ENCODE measurements at regions not wholly inside any gene's neighbourhood (a gene's known extent, or its start where the extent isn't known, plus 50 kb on each side); places are given as distances from the start of the nearest gene placed in this dataset.
"Not testable (repeated sequence)": the region's sequence is repeated elsewhere in the genome, so short reads cannot be mapped to it uniquely, and the experiment has no call there.

DNA sequence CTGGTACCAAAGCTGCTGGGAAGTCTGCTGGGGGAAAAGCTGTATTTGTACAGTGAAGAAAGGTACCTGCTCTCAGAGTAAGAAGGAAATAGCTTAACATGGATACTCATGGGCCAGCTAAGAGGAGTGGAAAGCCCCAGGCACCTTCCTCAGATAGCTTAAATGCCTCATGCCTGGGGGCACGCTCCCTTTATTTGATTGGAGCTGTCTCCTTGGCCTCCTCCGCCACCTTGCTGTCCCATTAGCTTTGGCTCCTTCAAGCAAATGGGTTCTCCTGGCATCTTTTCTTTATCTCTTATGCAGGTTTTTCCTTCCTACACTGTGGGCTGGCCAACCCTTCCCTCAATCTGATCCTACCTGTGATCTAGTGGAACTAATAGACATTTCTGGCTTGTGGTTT lies 318.5 kb downstream of the SH2D4B start (continued):
- TF ChIP-seq NANOG (IDR thresholded peaks at IDR 0.05; ENCODE audit: insufficient read depth, low read depth, low read length, poor library complexity, severe bottlenecking) (no peak), KDM5A (IDR thresholded peaks at IDR 0.05; ENCODE audit: low read length) (no peak), NRF1 (IDR thresholded peaks at IDR 0.05; ENCODE audit: low read depth, low read length) (no peak)

DNA sequence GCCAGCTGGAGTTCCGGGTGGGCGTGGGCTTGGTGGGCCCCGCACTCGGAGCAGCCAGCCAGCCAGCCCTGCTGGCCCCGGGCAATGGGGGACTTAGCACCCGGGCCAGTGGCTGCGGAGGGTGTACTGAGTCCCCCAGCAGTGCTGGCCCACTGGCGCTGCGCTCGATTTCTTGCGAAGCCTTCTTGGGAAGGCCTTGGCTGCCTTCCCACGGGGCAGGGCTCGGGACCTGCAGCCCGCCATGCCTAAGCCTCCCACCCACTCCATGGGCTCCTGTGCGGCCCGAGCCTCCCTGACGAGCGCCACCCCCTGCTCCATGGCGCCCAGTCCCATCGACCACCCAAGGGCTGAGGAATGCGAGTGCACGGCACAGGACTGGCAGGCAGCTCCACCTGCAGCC lies 321.6 kb downstream of the SH2D4B start:
- DNase-seq (ENCODE audit: low read depth in 1 of 2, low spot score in 2 of 2); H3K23me2 ChIP-seq (ENCODE audit: low read depth, low read length); H3K9ac ChIP-seq (replicated peaks in 1 of 4; ENCODE audit: extremely low read depth in 1 of 4, low read depth in 3 of 4, low read length in 3 of 4); H3K27ac ChIP-seq (ENCODE audit: low read depth, low read length); H3K36me3 ChIP-seq (ENCODE audit: control insufficient read depth in 2 of 4, insufficient read depth in 4 of 4, low read length in 3 of 4); H3K9me3 ChIP-seq (ENCODE audit: insufficient read depth in 2 of 2, low read depth in 1 of 2, low read length in 1 of 2); H2BK12ac ChIP-seq (ENCODE audit: low read depth, low read length); POLR2A ChIA-PET (ENCODE audit: partially characterized antibody); H3K4me3 ChIP-seq (ENCODE audit: extremely low read depth in 1 of 4, insufficient read depth in 2 of 4, low read depth in 3 of 4, low read length in 4 of 4); H4K8ac ChIP-seq (ENCODE audit: extremely low read depth, insufficient read depth, low read length); H2AK5ac ChIP-seq (ENCODE audit: low read depth, low read length); H3K23ac ChIP-seq (ENCODE audit: insufficient read length); H2BK120ac ChIP-seq (replicated peaks; ENCODE audit: low read depth, low read length); FAIRE-seq; H2BK5ac ChIP-seq (ENCODE audit: low read depth, low read length); H3K4me2 ChIP-seq (ENCODE audit: insufficient read depth in 1 of 2, low read depth in 2 of 2, low read length in 2 of 2); H3K4me1 ChIP-seq (replicated peaks in 1 of 4; ENCODE audit: control insufficient read depth in 3 of 4, insufficient read depth in 4 of 4, low read length in 3 of 4); H2BK20ac ChIP-seq (ENCODE audit: low read length); H3K56ac ChIP-seq (replicated peaks; ENCODE audit: insufficient read length, low read depth, low read length); H3K4ac ChIP-seq (replicated peaks; ENCODE audit: insufficient read length, low read depth, low read length); H3K14ac ChIP-seq (ENCODE audit: insufficient read length); H4K5ac ChIP-seq (ENCODE audit: insufficient read length, low read depth, low read length); H2AFZ ChIP-seq (ENCODE audit: low read length); H2BK15ac ChIP-seq (ENCODE audit: low read length); H4K91ac ChIP-seq (replicated peaks; ENCODE audit: insufficient read length, low read length); H3K27me3 ChIP-seq (replicated peaks in 1 of 4; ENCODE audit: control insufficient read depth in 3 of 4, extremely low read depth in 1 of 4, insufficient read depth in 3 of 4, low read length in 3 of 4); H3K79me2 ChIP-seq (ENCODE audit: control insufficient read depth in 1 of 2, insufficient read depth in 2 of 2, low read length in 2 of 2); H4K20me1 ChIP-seq (replicated peaks in 1 of 2; ENCODE audit: control insufficient read depth in 1 of 2, insufficient read depth in 2 of 2, low read length in 2 of 2); H3K79me1 ChIP-seq (ENCODE audit: low read depth, low read length); H3K18ac ChIP-seq (ENCODE audit: extremely low read depth, low read length): not testable (repeated sequence)
- WGBS, 2 experiments (ENCODE audit: extremely low coverage in 1 of 2, insufficient coverage in 1 of 2, insufficient read length in 1 of 2, insufficient replicate concordance in 2 of 2, low coverage in 1 of 2, low lambda C conversion rate in 2 of 2, missing lambda C conversion rate in 1 of 2): 86% methylated on average over 9 of the region's 22 CpGs; no CpG with 5 or more reads in 1 of the 2 experiments
- CTCF ChIA-PET (ENCODE audit: partially characterized antibody): interaction anchor here (8.1 kb wide), 1 partner anchor 85 kb away, joined by 59 read pairs; no protein-coding TSS in a partner anchor
